Stimulated activated CD4-positive, alpha-beta T cell treated with anti-CD3 and anti-CD28 coated beads, Interleukin-15, amount 100 ng/mL, for 48 hours (primary cell): ENCODE measurements at regions not wholly inside any gene's neighbourhood (a gene's known extent, or its start where the extent isn't known, plus 50 kb on each side); places are given as distances from the start of the nearest gene placed in this dataset.
"Not testable (repeated sequence)": the region's sequence is repeated elsewhere in the genome, so short reads cannot be mapped to it uniquely, and the experiment has no call there.

Experiments used
- DNase-seq, 2 donors: peaks; one replicate each; pipeline ENCODE4 v3.0.0-alpha.2; 2020; ENCODE audit warnings: low read depth in 2 of 2

DNA sequence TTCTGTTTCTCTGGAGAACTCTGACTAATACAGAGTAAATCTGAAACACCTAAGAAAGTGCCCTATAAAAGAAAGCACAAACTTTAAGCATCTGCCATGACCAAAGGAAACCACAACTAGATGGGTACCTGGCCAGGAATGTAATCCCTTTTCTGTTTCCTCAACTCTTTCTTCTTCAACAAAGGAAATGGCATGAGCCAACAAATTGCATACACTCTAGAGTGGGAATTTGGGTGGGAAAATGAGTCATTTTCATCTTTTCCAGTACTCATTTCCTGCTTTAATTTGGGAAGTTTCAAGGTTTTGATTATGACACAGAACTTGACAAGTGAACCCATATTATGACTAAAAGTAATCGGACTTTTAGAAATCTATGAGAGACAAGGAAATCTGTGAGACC, 349.2 kb upstream of the RORB start:
- no peak for DNase-seq

DNA sequence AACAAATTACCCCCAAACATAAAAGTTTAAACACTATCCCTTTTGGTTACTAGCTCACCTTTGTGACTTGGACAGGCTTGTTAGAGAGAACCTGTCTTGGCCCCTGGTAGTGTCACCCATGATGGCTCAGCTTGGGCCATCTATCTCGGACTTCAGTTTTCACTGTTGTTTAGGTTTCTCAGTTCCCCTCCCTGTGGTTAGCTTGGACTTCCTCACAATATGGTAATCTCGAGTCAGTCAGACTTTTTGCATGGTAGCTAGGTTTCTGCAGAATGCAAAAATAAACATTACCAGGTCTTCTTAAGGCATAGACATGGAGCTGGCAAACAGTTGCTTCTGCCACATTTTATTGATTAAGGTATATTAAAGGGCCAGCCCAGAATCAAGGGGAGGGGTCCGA, 324.3 kb upstream of the RORB start:
- DNase-seq = no peak

DNA sequence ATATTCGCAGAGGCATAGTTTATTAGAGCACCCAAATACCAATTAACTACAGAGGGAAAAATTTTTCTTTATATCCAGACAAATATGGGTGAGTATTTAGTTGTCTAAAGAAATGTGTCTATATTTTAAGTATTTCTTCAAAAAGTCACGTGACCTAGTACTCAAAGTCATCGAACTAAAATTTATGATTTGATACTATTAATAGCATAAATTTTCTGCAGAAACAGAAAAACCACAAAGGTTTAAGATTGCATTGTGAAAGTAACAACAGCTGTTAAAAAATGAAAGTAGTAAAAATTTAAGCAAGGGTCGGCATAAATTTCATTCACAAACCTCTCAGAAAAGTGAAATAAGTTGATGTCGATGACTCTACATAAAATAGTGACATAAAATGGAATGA, 323.9 kb upstream of the RORB start:
- DNase-seq = no peak

GRCh38 chr9:74197771-74198170, 299.4 kb upstream of the RORB start:
- DNase-seq = not testable (repeated sequence)

DNA sequence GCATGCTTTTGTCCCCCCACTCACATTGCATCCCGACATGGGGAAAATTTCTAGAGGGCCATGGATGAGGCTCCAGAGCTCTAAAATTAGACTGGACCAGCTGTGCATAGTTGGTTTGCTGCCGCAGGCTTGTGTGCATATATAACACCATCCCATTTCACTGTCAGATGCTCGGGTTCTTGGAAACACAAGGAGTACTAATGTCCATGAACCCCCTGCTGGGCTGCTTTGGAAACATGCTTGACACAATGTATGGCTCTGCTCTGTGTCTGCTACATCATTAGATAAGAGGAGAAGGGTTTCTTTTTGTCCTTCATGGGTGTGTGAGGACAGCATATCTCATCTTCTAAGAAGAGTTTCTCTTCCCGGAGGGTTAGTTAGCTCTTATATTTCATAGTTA, 292.1 kb upstream of the RORB start:
- DNase-seq = no peak

- no peak for DNase-seq
Measured at GRCh38 chr9:74218385-74219063, 278.6 kb upstream of the RORB start.

DNA sequence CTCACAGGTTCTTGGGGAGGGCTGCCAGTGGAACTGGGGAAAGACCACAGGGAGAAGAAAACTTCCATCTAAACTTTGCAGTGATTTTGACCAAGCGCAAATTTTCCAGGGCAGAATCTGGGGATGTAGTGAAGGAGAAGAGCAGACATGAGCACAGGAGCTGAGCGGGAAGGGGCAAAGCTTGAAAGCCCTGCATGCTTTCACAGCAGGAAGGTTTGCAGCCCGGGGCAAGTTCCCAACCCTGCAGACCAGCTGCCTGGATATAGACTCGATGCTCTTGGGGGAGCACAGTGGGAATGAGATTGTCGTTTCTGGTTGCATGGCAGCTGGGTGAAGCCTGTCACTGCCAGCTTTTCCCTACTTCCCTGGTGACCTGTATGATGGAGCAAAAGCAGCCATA, 276.8 kb upstream of the RORB start:
- DNase-seq = no peak

- DNase-seq = no peak
Measured at GRCh38 chr9:74236857-74237256, 260.3 kb upstream of the RORB start.

GRCh38 chr9:74245866-74246497, 251.2 kb upstream of the RORB start:
- DNase-seq = no peak

GRCh38 chr9:74255489-74255984, 241.6 kb upstream of the RORB start:
- no peak for DNase-seq

- DNase-seq = no peak
Measured at GRCh38 chr9:74275872-74276508, 221.1 kb upstream of the RORB start.

GRCh38 chr9:74277532-74277931, 219.6 kb upstream of the RORB start:
- DNase-seq = no peak

DNA sequence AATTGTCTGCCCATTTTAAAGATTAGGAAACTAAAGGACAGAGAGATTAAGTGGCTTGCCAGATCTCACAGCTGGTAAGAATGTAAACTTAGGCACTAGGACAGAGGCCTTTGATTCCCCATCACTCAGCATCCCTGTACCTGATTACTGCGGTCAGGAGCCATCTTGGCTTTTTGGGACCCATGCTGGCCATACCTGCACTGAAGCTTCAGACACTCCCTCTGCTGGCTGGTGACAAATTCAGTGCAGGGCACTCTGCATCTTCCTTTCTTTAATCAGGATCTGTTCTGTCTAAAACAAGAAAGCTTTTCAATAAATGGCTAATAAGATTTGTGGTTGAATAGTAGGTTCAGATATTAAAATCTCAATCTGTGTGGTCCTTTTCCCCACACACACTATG, 215.5 kb upstream of the RORB start:
- no peak for DNase-seq

DNA sequence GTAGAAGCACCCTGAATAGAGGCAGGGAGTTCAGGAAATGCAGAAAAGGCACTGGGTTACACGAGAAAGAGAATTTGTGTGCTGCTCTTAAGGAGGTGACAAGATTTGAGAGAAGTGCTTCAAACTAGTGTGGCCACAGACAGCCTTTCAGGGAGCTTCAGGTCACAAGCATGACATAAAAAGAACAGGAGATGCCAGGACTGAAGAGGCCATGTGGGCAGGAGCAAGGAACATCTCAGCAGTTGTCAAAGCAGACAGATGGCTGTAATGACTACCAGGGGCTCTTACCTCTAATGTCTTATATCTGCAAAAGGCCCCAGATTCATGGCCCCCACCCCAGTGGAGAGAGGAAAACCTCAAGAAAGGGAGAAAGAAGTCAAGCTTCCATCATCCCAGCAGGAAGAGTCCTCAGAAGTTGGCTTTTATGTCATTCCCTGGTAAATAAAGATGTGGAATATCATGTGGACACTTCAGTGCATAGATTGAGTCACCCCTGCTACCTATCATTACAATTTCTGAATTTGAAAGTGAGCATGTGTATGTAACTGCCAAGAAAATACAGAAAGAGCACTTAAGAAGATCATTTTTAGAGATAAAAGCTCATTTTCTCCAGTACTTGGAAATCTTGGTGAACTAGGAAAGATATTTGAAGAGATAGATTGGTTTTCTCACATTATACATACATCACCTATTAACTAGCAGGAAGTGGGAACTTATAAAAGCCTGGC, 214.4 kb upstream of the RORB start:
- DNase-seq = no peak

DNA sequence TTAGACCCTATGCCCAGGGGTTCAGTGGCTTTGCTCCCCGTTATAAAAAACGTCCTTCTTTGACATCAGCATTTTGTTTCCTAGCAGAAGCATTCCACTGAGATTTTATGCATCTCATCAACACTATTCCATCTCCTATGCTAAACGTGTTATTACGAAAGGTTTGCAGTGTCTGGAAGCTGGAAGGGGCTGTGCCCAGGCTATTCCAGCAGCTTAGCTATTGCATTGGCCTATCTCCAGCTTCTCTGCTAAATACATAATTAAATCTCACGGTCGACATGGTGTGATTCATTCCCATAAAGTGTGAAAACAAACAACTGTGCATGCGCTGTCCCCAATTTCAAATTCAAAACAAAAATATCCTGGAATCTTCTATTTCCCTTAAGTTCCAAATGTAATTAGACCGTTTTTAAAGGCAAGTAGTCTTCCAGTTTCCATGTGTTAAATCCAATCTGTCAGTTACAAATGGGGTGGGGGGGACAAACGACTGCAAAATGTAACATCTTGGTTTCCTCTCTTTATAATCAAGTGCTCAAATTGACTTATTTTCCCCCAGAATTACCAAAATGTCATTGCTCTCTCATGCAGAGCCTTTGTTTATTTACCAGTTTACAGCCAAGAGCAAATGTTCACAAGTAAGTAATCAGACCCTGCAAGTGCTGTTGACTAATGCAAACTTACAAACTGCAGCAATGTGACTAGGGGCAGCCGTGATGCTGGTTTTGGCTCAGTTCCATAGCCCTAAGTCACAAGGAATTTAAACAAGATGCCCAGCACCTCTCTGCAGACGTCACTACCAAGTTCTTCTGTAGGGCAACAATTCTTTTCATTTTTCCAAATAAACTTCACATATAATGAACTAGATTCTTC, 212.3 kb upstream of the RORB start:
- no peak for DNase-seq

DNA sequence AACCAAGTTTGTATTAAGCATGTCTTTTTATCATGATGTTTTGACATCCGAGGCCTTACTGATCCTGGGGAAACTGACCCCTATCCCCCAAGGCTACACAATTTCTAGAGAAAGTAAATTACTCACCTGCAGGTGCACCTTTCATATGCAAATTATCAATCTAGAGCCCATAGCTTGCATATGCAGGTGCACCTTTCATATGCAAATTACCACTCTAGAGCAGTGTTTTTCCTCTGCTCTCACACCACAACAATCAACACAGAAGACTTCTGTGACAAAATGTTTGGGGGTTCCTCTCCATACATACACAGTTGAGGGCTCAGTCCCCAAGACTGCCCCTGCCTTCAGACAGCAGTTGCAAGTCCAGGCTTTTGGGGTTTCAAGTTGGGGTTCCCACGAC, 203.7 kb upstream of the RORB start:
- no peak for DNase-seq

- DNase-seq = no peak
Measured at GRCh38 chr9:74303945-74304344, 193.2 kb upstream of the RORB start.

GRCh38 chr9:74304598-74304997, 192.5 kb upstream of the RORB start:
- DNase-seq = no peak

DNA sequence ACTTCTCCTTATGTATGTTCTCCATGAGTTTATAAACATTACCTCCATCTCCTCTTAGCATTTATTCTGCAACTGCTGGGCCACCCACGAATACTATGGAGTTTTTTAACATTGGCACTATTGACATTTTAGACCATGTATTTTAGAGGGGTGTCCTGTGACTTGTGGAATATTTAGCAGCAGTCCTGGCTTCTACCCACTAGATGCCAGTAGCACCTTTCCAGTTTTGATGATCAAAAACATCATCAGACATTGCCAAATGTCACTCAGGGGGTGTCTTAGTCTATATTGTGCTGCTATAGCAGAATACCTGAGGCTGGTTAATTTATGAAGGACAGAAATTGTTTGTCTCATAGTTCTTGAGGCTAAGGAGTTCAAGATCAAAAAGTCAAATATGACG, 187.5 kb upstream of the RORB start:
- no peak for DNase-seq

DNA sequence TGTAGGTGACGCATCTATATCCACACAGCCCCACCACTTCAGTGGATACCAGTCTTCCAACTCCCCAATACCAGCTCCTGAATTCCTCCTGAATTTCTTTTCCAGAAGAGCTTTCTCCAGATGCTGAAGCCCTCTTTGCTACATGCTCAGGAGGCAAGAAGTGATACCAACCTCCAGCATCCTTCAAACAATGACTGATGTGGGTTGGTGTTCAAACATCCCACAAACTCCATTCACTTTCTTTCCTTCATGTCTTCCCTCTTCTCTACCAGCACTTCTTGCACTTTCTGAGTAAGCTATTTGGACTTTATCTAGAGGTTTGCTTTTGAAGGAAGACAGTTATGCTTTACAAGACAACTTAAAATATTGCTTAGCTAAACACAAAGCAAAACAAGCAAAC, 179.9 kb upstream of the RORB start:
- no peak for DNase-seq

GRCh38 chr9:74321396-74321795, 175.7 kb upstream of the RORB start:
- no peak for DNase-seq
